ENCODE measurements at regions not wholly inside any gene's neighbourhood (a gene's known extent, or its start where the extent isn't known, plus 50 kb on each side); places are given as distances from the start of the nearest gene placed in this dataset.

DNA sequence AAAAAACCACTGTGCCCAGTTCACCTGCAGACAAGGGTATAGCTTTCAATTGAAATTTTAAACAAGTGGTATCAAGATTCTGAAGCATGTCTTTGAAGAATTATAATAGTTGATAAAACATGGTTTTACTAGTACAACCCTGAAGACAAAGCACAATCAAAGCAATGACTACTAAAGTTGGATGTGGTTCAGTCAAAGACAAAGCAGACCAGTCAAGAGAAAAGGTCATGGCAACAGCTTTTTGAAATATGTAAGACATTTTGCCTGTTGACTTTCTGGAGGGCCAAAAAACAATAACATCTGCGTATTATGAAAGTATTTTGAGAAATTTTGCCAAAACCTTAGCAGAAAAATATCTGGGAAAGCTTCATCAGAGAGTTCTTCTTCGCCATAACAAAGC is 1393.6 kb downstream of the SI start:
- H3K27me3 ChIP-seq (ENCODE audit: control insufficient read depth, insufficient read depth, low read length), result no peaks in the 10 kb centered on the region
- H3K4me3 ChIP-seq (ENCODE audit: low read depth, low read length), result no peak overlapping the region
- DNase-seq (ENCODE audit: low read depth) (no peak), FAIRE-seq (no peak)
- no peaks in the 10 kb centered on the region for H3K36me3 ChIP-seq (ENCODE audit: control insufficient read depth, insufficient read depth, low read length)
- TF ChIP-seq, protein P1, sequence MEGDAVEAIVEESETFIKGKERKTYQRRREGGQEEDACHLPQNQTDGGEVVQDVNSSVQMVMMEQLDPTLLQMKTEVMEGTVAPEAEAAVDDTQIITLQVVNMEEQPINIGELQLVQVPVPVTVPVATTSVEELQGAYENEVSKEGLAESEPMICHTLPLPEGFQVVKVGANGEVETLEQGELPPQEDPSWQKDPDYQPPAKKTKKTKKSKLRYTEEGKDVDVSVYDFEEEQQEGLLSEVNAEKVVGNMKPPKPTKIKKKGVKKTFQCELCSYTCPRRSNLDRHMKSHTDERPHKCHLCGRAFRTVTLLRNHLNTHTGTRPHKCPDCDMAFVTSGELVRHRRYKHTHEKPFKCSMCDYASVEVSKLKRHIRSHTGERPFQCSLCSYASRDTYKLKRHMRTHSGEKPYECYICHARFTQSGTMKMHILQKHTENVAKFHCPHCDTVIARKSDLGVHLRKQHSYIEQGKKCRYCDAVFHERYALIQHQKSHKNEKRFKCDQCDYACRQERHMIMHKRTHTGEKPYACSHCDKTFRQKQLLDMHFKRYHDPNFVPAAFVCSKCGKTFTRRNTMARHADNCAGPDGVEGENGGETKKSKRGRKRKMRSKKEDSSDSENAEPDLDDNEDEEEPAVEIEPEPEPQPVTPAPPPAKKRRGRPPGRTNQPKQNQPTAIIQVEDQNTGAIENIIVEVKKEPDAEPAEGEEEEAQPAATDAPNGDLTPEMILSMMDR (IDR thresholded peaks at IDR 0.05; ENCODE audit: insufficient read depth, low read length, severe bottlenecking), result no peak

GRCh38 chr3:163672954-163673353 is 1405.3 kb downstream of the SI start:
- no peaks in the 10 kb centered on the region for H3K27me3 ChIP-seq (ENCODE audit: control insufficient read depth, insufficient read depth, low read length)
- no peak overlapping the region for H3K4me3 ChIP-seq (ENCODE audit: low read depth, low read length)
- H3K36me3 ChIP-seq (ENCODE audit: control insufficient read depth, insufficient read depth, low read length), result no peaks in the 10 kb centered on the region
- TF ChIP-seq, protein P1 (IDR thresholded peaks at IDR 0.05; ENCODE audit: insufficient read depth, low read length, severe bottlenecking), result no peak
- DNase-seq (ENCODE audit: low read depth) (no peak), FAIRE-seq (no peak)

- Histone ChIP-seq H3K27me3 (ENCODE audit: control insufficient read depth, insufficient read depth, low read length) (no peaks in the 10 kb centered on the region), H3K4me3 (ENCODE audit: low read depth, low read length) (no peak overlapping the region), H3K36me3 (ENCODE audit: control insufficient read depth, insufficient read depth, low read length) (no peaks in the 10 kb centered on the region)
- TF ChIP-seq, protein P1 (IDR thresholded peaks at IDR 0.05; ENCODE audit: insufficient read depth, low read length, severe bottlenecking), result no peak
- no peak for FAIRE-seq
- DNase-seq (ENCODE audit: low read depth), result peak; percentile 20
These were observed 1407.1 kb downstream of the SI start for GRCh38 chr3:163671201-163671600.

DNA sequence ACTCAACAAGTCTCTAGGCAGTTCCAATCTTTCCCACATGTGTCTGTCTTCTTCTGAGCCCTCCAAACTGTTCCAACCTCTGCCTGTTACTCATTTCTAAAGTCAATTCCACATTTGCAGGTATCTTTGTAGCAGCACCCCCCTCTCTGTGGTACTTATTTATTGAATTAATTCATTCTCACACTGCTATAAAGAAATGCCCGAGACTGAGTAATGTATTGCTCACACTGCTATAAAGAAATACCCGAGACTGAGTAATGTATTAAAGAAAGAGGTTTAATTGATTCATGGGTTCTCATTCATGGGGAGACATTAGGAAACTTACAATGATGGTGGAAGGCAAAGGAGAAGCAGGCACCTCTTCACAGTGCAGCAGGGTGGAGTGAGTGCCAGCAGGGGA is 1413.8 kb downstream of the SI start:
- DNase-seq (ENCODE audit: low read depth) (no peak), FAIRE-seq (no peak)
- Histone ChIP-seq H3K36me3 (ENCODE audit: control insufficient read depth, insufficient read depth, low read length) (no peaks in the 10 kb centered on the region), H3K4me3 (ENCODE audit: low read depth, low read length) (no peak overlapping the region), H3K27me3 (ENCODE audit: control insufficient read depth, insufficient read depth, low read length) (no peaks in the 10 kb centered on the region)
- TF ChIP-seq, protein P1 (IDR thresholded peaks at IDR 0.05; ENCODE audit: insufficient read depth, low read length, severe bottlenecking), result no peak

GRCh38 chr3:163657088-163657487 is 1421.2 kb downstream of the SI start:
- no peak for FAIRE-seq
- TF ChIP-seq, protein P1 (IDR thresholded peaks at IDR 0.05; ENCODE audit: insufficient read depth, low read length, severe bottlenecking), result no peak

GRCh38 chr3:163655021-163655420 is 1423.3 kb downstream of the SI start:
- Histone ChIP-seq H3K4me3 (ENCODE audit: low read depth, low read length) (no peak overlapping the region), H3K27me3 (ENCODE audit: control insufficient read depth, insufficient read depth, low read length) (no peaks in the 10 kb centered on the region), H3K36me3 (ENCODE audit: control insufficient read depth, insufficient read depth, low read length) (no peaks in the 10 kb centered on the region)
- FAIRE-seq (no peak), DNase-seq (ENCODE audit: low read depth) (no peak)
- TF ChIP-seq, protein P1 (IDR thresholded peaks at IDR 0.05; ENCODE audit: insufficient read depth, low read length, severe bottlenecking), result no peak

More at GRCh38 chr3:163657088-163657487, 1421.2 kb downstream of the SI start:
- DNase-seq (ENCODE audit: low read depth), result no peak
- Histone ChIP-seq H3K36me3 (ENCODE audit: control insufficient read depth, insufficient read depth, low read length) (no peaks in the 10 kb centered on the region), H3K27me3 (ENCODE audit: control insufficient read depth, insufficient read depth, low read length) (no peaks in the 10 kb centered on the region), H3K4me3 (ENCODE audit: low read depth, low read length) (no peak overlapping the region)
